ENCODE measurements at regions not wholly inside any gene's neighbourhood (a gene's known extent, or its start where the extent isn't known, plus 50 kb on each side); places are given as distances from the start of the nearest gene placed in this dataset.

DNA sequence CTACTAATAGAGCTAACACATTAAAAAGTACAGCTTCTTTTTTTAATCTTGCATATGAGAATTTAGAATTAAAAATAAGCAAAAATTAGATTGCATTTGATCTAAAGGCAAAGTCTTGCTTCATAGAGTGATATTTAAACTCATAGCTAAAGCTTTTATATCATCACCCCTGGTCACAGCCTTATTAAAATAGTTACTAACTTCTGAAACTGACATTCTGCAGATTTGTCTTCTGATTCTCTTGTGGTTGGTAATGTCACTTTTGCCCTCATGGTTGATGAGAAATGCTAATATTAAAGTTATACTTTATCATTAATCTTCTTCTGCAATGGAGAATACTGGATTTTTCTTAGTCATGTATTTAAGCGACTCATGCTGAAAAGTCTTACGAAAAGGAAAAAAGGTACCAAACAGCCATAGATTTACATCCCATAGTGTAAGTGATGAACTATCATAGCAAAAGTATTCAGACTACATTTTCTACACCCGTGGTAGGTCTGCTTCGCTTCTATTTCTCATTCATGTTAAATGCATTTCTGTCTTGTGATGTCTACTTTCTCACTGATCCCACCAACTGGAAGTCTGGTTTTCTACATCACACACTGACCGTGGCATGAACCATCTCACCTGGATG lies 330.5 kb upstream of the B3GALT2 start:
- no peak for DNase-seq

DNA sequence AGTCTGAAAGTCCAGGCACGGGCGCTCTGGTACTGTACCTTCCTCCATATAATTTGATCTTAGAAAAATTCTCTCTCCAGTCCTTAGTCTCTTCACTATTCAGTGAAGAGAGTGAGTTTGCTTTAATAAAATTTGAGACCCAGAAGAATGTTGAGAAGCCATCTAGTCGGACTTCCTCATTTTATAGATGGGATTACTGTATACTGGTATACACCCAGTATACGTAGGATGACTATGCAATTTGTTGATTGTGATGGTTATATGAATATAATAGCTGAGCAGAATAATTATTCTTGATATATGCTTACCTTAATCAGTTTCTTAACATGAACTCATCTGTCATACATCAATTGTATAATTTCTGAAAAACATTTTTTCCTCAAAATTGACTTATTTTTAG lies 328.0 kb upstream of the B3GALT2 start:
- DNase-seq = no peak

DNA sequence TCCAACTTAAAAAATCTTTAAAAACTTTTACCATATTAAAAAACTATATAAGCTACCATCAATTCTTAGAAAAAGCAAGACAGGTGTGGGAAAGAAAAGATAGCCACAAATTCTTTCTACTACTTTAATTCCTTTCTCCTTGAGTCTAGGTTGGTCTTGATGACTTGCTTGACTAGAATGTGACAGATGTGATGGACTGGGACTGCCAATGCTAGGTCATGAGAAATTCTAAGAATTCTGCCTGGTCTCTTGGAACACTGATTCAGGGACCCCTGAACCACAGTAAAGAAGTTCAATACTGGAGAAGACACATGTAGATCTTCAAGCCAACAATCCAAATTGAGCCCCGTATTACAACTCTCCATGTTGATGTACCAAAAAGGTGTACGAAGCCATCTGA lies 326.6 kb upstream of the B3GALT2 start:
- no peak for DNase-seq

DNA sequence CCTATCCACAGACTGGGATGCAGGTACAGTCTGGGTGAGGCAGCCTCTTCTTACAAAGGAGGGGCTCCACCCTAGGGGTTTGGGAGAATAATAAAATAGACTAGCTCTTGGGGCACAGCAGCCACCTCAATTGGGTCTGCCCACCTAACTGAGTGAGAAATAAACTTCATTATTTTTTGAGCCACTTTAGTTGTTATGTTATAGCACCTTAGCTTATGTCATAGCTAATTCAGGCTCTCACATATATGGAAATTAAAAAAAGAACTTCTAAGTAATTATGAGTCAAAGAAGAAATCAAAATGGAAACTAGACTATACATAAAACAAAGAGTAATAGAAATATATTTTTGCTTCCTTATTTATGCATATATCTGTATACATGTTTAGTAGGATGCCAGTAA lies 318.5 kb upstream of the B3GALT2 start:
- no peak for DNase-seq

DNA sequence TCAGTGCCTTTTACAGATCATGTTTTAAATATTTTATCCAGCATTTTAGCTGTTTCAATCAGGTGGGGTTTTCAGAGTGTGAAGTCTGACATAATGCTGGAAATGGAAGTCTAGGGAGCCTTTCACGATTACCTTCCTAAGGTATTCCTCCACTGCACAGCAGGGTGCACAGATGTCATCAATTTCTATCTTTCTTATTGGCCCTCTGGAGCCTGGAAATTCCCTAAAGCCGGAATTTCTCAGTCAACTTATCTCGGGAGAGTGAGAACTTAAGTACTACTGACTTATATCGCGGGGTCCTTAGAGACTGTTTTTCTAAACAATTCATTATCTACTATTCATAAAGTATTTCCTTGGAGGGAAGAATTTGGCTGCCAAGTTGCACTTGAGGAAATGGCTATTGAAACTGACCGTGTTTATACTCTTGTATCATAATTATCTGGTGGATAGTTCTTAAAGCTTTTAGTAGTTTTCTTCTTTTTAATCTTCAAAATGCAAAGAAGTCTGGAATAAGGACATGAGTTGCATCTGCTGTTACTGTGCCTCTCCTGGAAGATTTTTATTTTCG lies 311.8 kb upstream of the B3GALT2 start:
- DNase-seq = no peak

DNA sequence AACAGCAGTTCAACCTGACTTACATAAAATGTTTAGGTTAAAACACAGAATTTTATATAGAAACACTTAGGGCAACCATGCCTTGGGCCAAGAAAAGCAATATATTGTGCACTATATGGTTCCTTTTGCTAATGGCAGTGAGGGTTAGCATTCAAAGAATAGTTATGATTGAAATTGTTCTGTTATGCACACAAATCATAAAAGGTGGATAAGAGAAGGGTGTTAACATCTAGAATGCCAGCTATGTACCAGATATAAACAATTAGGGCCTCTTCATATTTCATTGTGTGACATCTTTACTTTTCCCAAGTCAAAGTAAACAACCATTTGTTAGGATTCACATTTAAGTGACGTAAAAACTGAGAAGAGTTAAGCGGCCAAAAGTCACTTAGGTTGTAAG lies 308.0 kb upstream of the B3GALT2 start:
- DNase-seq = no peak

DNA sequence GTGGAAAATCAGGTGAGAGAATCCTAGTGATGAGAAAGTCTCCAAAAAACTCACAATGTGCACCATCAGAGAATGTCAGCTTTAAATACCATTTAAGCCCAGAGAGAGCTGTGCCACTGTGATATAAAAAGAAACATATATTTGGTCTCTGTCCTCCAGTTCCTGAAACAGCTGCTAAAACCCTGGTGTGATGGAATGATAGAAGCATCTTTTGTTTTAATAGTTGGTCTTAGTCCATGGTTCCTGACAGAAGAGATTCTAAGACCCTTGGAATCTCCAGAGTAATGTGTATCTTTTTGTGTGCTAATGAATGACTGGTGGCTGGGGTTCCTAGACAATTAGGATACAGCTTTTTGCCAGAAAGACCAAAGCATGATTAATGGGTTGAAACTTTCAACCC lies 302.8 kb upstream of the B3GALT2 start:
- no peak for DNase-seq

DNA sequence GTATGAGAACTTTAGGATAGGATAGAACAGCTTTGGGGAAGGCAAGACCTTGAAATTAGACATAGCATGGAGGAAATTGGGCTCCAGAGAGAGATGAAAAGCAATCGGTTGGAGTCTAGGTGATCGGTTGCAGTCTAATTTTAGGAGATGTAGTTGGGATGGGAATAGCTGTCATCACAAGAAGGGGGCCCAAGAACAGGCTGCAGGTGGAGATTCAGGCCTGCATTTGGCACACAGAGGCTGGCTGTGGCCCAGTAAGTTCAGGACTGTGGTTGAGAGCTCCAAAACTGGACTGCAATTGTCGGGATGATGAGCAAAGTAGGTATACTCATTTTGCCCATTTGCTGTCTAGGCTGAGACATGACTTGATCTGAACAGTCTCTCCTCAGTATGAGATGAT lies 301.3 kb upstream of the B3GALT2 start:
- no peak for DNase-seq

DNA sequence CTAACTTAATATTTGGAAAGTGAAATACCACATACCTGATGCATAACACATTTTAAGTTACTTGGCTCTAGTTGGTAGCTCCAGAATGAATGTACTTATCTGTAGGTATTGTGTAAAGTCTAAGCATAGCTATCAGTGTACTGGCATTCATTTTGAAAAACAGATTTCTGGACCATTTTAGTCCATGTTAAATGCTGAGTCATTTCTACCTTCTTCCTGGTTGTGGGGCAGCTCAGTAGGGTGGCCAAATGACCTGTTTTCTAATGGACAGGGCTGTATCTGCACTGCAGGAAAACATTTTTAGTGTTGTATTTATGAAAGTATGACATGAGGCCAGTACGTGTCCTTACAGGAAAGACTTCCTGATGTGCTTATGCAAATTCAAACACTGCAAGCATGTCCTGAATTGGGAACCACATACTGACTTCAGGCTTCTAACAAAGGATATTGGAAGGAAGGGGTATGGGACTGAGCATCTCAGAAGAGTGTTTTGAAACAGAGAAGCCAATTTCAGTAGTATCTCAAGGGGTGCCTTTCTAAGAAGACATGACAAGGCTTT lies 300.3 kb upstream of the B3GALT2 start:
- DNase-seq = no peak

DNA sequence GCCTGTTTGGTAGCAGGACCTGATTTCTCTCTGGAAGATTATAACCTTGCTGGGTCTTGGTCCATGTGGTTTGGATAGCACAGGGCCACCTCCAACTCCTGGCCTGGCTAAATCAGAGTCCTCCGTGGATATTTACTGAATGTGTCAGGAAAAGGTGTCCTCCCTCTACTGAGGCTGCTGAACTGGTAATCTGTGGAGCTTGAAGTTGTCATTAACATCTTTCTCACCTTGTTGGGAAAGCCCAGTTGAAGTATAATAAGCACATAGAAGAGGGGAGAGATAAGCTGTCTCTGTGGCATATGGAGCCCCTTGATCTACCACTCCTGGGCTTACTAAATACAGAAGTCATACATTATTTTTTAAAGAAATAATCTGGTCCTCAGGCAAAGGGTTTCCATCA lies 294.3 kb upstream of the B3GALT2 start:
- no peak for DNase-seq

DNA sequence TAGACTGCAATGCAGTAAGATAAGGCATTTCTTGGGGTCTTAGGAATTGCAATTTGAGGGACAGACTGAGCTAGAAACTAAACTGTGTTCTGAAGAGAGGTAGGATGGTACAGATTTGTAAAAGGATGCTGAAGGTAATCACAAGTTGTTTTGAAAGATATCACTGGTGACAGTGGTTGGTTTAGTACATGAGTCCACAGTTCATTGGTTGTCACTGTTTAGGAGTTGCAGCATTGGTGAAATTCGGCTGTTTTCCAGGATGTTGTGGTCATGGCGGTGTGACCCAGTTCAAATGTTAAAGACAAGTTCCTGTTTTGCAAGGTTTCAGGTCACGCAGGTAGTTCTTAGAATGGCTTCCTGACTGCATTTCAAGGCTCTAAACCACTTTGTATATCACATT lies 292.8 kb upstream of the B3GALT2 start:
- DNase-seq = no peak

DNA sequence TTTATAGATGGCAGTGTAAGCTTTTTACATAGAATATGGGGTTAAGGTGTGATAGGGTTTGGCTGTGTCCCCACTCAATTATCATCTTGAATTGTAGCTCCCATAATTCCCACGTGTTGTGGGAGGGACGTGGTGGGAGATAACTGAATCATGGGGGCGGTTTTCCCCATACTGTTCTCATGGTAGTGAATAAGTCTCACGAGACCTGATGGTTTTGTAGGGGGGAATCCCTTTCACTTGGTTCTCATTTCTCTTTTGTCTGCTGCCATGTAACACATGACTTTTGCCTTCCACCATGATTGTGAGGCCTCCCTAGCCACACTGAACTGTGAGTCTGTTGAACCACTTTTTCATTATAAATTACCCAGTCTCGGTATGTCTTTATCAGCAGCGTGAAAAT lies 290.3 kb upstream of the B3GALT2 start:
- no peak for DNase-seq

DNA sequence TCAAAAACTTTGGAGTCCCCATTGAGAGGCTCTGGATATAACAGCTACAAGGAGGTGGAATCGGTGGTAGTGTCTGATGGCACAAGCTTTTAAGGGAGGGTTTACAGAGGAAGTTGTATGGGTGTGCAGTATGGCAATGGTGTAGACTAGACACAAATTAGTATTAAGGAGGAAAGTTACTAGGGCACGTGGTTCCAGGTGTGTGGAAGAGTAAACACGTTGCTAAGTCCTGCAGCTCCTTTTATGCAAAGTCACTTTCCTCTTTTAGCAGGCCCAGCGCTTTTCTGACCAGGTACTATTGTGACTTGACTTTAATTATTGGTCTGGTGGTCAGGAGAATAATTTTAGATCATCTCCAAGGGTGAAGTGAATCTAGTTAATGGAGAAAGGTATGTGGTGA lies 287.5 kb upstream of the B3GALT2 start:
- no peak for DNase-seq

DNA sequence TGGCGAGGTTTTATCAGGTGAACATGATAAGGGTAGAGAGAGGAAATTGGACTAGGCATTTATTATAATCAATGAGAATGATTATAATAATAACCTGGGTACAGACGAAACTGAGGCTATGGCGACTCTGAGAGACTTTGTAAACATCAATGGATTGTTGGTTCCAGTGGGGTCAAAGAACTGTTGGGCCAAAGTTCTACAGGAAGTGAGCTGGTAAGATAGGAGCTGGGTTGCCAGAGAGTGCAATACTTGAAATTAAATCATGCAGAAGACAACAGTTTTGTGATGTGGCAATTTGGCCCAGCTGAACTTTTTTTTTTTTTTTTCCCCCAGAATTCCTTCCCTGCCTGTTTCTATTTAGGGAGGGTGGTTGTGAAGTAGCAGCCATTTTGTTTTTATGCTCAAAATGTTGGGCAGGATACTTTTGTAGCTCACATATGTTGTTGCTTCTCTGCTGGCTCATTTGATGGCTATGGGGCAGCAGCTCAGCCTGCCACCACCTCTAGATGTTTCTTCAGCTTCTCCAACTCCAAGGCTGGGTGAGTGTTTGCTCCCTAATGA lies 286.5 kb upstream of the B3GALT2 start:
- no peak for DNase-seq

DNA sequence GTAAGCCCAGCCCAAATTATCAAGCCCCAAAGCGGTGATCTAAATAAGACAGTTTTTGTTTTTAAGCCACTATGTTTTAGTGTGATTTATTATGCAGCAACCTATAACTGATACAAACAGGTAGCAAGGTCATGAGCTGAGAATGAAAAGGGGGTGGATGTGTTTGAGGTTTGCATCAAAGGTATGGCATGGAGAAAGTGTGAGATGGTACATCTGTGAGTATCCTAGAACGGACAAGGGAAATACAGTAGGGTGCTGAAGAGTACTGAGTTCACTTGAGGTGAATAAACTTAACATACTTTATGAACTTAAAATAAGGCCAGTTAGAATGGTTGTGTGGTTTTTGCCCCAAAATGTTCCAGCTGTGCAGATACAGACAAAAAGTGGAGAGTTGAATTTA lies 286.0 kb upstream of the B3GALT2 start:
- DNase-seq = no peak

DNA sequence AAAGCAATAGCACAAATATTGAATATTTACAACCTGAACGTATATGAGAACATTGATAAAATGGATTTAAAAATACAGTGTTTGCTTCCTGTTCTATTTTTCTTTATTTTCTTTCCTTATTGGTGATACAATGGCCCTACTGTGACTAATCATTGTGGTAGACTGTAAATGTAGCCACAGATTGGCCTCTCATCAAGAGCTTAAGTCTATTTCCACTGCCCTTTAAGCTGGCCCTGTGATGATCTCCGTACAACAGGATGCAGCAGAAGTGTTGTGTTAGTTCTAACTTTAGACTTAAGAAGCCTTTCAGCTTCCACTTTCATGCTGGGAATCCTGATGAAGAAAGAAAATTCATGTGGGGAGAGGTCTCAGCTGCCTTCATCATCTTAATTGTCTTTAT lies 285.6 kb upstream of the B3GALT2 start:
- no peak for DNase-seq

DNA sequence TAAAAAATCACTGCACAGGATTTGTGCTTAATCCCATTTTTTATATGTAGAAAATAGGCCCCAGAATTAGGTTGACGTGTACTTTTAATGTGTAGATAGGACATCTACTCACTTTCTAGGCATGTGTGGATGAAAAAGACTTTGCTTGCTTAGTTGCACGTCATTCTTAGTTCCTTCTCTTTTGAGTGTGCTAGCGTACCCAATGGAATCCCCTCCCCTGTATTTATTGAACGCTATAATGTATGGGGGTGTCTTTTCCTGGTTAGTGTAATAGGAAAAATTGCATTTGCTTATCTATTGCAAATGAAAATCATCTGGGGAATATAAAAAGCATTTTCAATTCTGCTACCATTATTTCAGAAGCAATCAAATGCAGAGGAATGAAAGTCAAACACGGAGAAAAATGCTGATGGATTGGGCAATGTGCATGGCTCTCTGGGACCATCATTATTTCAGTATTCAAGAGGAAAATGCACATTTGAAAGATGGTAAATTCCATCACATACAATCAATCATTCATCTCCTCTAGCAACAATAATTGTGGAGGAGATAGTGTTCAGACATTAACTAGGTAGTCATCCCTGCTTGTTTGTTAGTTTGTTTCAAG lies 277.0 kb upstream of the B3GALT2 start:
- DNase-seq = no peak

DNA sequence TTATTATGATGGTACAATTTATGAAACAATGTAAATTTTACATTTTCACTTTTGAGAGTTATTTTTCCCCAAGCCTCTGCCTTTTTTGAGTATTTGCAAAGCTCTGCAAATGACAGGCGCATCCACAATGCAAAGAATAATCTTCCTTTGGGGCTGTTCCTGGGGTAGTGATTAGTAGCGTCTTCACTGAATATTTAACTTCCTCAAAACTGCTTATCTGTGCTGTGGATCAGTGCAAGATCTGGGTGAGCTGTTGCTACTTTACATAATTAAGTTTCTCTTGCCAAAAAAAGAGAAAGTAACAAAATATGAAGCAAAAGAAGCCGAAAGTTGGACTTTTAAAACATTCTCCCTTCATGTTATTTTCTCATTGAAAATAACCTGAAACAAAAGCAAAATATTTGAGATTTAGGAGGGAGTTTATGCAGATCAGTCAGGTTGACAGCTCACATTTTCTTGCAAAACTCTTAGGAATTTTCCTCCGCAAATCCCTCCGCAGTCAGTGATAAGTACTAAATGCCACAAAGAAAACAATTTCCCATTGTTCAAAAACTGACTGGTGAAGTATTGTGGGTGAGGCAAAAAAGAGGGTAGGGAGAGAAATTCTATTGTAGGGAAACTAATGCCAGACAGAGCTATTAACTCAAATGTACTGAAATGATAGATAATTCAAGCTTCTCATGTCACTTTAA lies 276.4 kb upstream of the B3GALT2 start:
- DNase-seq = no peak

DNA sequence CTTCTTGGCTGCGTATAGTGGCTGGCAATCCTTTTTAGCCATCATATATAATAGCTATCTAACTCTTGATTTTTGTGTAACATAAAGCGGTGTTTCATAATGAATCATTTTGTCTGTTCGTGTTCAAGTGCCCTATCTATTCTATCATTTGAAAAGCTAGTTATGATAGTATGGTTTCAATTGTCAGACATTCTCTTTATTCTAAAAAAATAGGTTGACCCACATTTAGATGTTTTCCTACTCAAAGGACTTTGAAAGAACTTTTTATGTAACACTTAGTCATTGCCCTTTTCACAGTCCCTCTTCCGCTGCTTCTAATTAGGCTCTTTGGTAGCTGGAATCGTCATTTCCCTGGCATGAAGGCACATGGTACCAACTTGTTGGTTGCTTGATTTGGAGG lies 272.2 kb upstream of the B3GALT2 start:
- no peak for DNase-seq

DNA sequence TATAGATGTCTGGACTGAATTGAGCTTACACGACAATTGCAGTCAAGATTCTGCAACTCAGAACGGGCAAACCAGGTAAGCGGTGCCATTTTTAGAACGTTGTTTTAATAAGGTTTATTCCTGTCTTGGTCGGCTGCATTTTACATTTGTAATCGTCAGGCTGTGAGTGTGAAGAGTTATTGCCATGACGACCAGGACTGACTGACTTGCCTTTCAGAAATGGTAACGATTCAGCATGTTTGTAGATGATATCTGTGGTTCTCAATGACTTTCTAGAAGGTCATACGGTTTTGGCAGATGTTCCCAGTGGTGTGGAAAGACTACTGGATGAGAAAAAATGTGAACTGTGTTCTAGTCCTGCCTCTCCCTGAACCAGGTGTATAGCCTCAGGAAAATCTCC lies 271.3 kb upstream of the B3GALT2 start:
- DNase-seq = peak; percentile 18

DNA sequence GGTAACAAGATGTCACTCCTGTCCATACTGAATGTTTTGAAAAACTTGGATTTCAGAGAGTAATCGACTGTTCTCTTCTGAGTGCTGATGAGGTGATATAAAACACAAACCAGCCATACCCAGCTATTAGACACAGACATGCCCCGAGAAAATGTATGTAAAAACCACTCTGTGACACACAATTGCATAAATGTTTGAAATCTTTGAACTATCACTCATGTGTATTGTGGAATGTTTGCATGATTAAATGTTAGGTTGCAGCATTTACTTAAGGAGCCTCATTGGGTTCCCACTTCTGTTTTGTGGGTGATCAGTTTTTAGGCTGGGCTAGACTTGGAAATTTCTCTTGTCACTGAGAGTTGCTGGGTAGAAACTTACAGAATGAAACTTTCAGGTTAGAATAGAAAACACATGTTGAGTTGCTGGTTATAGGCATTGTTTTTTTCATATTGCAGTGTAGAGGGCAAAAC lies 270.4 kb upstream of the B3GALT2 start:
- peak; percentile 31 for DNase-seq

DNA sequence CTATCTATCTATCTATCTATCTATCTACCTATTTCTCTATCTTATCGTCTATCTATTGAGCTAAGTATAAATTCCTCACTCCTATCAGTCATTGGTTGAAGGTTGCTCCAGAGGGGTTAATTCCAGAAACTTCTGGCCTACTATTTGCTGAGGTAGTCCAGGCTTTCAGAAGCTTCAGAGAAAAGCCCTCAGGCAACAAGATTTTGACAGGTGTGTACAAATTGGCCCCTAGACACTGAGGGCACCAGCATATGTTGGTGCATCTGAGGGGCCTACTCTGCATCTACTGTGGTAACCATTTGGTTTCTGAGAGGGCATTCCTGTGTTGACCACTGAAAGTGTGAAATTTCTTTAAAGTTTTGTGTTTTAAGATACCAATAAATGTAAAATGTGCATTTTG lies 265.2 kb upstream of the B3GALT2 start:
- DNase-seq = no peak

DNA sequence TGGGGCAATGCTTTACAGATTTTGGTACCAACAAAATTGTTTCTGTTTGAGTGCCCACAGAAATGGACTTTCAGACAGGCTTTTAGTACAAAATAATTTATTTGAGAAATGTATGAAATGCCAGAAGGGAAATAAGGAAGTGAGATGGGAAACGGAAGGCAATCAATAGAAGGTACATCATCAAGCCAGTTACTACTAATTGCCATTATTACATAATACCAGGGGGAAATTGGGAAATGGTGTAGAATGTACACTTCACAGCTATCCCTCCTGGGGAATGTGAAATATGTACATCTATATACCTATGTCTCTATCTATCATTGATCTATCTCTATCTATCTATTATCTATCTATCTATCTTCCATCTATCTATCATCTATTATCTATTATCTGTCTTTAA lies 264.6 kb upstream of the B3GALT2 start:
- DNase-seq = no peak

All from EL (cell line).